Stimulated activated CD4-positive, alpha-beta T cell treated with anti-CD3 and anti-CD28 coated beads, Interleukin-15, amount 100 ng/mL, for 1 hour (primary cell): ENCODE measurements at regions not wholly inside any gene's neighbourhood (a gene's known extent, or its start where the extent isn't known, plus 50 kb on each side); places are given as distances from the start of the nearest gene placed in this dataset.
"Not testable (repeated sequence)": the region's sequence is repeated elsewhere in the genome, so short reads cannot be mapped to it uniquely, and the experiment has no call there.

Source experiments
- DNase-seq, 2 donors: peaks; one replicate each; pipeline ENCODE4 v3.0.0-alpha.2; 2020; ENCODE audit warnings: low read depth in 1 of 2, low spot score in 1 of 2

DNA sequence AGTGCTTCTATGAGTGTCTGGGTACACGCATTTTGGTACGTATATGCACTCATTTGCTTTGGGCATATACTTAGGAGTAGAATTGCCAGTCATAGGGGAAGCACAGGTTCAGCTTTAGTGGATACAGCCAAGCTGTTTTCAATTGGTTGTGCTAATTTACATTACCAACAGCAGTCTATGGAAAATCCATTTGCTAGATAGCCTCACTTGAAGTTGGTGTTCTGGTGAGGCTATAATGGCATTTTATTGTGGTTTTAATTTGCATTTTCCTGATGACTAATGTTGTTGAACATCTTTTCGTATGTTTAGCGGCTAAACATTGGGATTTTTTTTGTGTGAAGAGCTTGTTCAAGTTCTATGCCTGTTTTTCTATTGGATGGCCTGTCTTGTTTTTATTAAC lies 76.8 kb upstream of the ANKH start:
- DNase-seq: no peak

GRCh38 chr5:14946815-14947620 lies 75.4 kb upstream of the ANKH start:
- DNase-seq: no peak

DNA sequence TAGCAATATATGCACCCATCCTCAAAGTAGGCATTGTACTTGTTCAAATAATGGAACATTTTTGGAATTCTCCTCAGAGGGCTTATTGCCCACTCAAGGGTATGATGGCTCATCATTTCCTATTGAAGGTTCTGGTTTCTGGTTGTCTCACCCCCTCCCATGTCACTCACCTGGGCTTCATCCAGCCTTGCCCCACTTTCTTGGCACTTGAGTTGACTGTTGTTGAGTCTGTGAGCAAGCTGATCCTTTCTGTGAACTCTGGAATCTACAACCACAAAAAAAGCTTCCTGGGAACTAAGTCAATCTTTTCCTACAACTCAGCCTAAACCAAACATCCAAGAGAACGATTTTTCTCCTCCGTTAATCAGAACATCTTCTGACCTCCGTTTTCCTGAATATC lies 73.9 kb upstream of the ANKH start:
- DNase-seq: no peak

GRCh38 chr5:14944996-14945395 lies 73.4 kb upstream of the ANKH start:
- DNase-seq: no peak

- DNase-seq: no peak
These were observed 72.8 kb upstream of the ANKH start for GRCh38 chr5:14944350-14944739.

- DNase-seq: no peak
These were observed 70.6 kb upstream of the ANKH start for GRCh38 chr5:14942212-14942611.

DNA sequence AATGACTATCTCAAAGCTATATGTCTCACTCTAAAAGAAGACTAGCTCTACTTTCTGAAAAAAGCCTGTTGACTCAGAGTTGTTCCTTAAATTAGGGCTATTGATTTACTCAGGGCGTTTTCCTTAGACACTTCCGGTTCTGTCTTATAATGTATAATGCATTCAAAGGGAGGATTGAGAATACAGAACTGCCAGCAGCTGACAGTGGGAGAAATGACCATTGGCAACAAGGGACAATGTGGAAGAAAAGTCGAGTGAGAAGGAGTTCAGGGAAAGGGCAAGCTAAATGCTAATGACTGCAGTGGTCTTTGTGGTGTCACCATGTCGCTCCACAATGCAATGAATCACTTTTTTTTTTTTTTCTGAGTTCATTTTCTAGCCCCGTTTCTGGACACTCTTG lies 65.7 kb upstream of the ANKH start:
- no peak for DNase-seq

GRCh38 chr5:14936588-14936987 lies 65.0 kb upstream of the ANKH start:
- no peak for DNase-seq

DNA sequence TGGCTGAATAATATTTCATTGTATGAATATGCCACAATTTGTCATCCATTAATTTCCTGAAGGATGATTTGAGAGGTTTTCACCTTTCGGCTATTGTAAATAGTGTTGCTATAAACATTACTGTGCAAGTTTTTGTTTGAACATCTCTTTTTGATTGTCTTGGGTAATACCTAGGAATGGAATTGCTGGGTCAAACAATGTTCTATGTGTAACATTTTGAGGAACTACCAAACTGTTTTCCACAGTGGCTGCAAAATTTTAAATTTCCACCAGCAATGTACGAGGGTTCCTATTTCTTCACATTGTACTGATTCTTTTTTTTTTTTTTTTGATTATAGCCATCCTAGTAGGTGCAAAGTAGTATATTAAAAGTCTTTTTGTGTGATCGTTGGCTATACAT lies 63.8 kb upstream of the ANKH start:
- no peak for DNase-seq

DNA sequence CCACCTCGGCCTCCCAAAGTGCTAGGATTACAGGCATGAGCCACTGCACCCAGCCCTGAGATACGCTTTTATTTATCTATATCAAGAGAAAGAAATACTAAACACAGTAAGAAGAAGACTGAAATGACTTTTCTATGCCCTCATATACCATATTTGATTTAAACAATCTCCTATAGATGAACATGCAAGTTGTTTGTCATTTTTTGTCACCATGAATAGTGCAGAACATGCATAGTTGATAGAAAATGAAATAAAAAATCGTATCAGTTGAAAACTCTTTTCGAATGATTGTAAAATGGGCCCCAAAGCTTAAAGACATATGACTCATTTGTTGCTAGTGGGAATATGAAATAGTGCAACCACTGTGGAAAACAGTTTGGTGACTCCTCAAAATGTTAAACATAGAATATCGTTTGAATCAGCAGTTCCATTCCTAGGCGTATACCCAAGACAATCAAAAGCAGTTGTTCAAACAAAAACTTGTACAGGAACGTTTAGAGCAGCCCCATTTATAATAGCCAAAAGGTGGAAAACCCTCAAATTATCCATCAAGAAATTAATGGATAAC lies 61.4 kb upstream of the ANKH start:
- no peak for DNase-seq

GRCh38 chr5:14930486-14930885 lies 58.9 kb upstream of the ANKH start:
- no peak for DNase-seq

DNA sequence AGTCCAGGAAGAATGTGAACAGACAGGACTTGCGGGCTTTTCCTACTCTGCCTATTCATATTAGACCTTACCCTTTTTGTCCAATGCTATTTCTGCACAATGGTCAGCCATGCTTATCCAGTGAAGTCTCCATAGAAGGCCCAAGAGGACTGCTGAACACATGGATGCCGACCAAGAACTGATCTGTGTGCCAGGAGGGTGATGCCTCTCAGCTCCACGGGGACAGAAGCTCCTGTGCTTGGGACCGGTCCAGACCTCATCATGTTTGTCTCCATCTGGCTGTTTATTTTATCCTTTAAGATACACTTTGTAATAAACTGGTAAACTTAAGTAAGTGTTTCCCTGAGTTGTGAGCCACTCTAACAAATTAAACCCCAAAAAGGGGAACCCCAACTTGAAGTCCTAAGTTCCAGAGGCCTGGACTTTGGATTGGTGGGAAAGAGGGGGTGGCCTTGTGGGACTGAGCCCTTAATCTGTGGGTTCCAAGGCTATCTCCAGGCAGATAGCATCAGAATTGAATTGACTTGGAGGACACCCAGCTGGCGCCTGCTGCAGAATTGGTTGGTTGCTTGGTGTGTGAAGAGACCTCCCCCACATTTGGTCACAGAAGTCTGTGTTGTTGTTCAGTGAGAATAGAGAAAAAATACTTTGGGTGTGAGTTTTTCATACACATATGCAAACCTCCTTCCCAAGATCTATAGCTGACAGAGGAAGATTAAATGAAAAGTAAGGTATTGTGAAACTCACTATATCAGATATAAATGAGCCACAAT lies 57.9 kb upstream of the ANKH start:
- DNase-seq: no peak

DNA sequence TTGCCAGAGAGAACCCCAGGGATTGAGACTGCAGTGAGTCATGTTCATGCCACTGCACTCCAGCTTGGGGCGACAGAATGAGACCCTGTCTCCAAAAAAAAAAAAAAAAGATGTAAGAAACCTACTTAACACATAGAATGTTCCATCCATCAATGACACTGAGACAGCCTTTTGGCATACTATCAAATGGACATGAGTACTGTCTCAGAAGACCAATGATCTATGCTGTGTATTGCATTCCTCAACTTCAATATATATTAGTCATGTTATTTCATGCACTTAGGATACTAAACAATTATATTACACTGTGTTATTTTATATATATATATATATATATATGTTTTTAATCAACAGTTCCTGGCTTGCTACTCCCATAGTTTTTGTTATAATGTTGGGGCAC lies 57.1 kb upstream of the ANKH start:
- no peak for DNase-seq

DNA sequence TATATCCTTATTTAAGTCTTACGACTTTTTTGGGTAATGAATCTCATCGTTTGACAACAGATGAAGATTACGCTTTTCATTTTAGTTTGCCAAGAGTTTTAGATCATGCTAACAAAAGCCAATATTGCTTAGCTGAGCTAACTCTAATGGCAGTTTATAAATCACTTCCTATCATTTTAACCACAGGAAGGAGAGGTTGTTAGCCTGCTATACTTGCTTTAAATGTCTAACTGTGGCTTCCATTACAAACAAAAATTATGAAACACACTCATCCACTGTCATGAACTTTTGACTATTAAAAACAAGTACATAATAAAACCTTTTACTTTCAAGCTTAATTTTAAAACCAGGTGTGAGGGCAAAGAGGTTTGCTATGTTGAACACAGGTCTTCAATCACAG lies 53.7 kb upstream of the ANKH start:
- DNase-seq: no peak

GRCh38 chr5:14922952-14923351 lies 51.4 kb upstream of the ANKH start:
- not testable (repeated sequence) for DNase-seq

DNA sequence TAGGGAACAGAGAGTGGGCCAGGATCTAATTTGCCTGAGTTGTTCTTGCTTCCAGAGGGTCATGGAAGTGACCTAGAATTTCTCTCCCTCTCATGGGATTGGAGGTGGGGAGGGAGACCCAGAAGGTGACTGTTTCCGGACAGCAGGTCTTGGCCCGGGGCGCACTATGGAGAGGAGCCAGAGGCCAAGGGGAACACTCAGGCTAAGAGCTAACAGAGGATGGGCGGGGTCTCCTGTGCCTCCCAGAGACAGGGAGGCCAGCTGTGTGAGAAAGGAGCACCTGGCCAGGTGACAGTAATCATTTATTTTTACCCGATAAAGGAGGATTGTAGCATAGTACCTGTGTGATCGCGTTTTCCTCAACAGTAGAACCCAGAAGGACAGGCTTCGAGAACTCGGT lies 50.9 kb upstream of the ANKH start:
- no peak for DNase-seq
